Stimulated activated naive CD8-positive, alpha-beta T cell treated with anti-CD3 and anti-CD28 coated beads, Interleukin-15, amount 100 ng/mL, for 72 hours (primary cell): ENCODE measurements at regions not wholly inside any gene's neighbourhood (a gene's known extent, or its start where the extent isn't known, plus 50 kb on each side); places are given as distances from the start of the nearest gene placed in this dataset.

ENCODE experiments used
- ATAC-seq: fragments of 150-1000 bp; cut with Tn5 transposase; 2 replicates; pipeline ENCODE4 v1.10.0; 2021; ENCODE audit warnings: mild to moderate bottlenecking, moderate library complexity
- DNase-seq, 2 donors: peaks; one replicate each; pipeline ENCODE4 v3.0.0; 2021 to 2022
- H3K27ac Mint-ChIP-seq, 2 donors: one replicate each; pipeline ENCODE4 v1.8.0; 2022; ENCODE audit warnings: mild to moderate bottlenecking in 2 of 2, mixed read lengths in 2 of 2, moderate library complexity in 2 of 2
- H3K27me3 Mint-ChIP-seq: one replicate; pipeline ENCODE4 v1.8.0; 2022; ENCODE audit warnings: mixed read lengths
- H3K4me1 Mint-ChIP-seq: one replicate; pipeline ENCODE4 v1.8.0; 2022; ENCODE audit warnings: mild to moderate bottlenecking, mixed read lengths
- H3K4me3 Mint-ChIP-seq, 2 donors: one replicate each; pipeline ENCODE4 v1.8.0; 2022; ENCODE audit warnings: mild to moderate bottlenecking in 2 of 2, mixed read lengths in 2 of 2, moderate library complexity in 1 of 2
- H3K9me3 Mint-ChIP-seq, 2 donors: one replicate each; pipeline ENCODE4 v1.8.0; 2022; ENCODE audit warnings: mixed read lengths in 2 of 2

DNA sequence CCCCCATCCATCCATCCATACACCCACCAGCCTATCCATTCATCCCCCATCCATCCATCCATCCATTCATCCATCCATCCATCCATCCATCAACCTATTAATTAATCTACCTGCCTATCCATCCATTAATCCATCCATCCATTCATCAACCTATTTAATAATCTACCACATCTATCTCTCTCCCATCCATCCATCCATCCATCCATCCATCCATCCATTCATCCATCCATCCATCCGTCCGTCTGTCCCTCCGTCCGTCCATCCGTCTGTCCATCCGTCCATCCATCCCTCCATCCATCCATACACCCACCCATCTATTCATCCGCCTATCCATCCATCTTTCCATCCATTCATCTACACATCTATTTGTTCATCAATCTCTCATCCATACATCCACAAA is 205.3 kb downstream of the VRK1 start:
- no peak for DNase-seq
- H3K9me3 Mint-ChIP-seq, result peaks cover 7 to 14% of the 10 kb centered on the region in 2 donors
- ATAC-seq, result no peak

DNA sequence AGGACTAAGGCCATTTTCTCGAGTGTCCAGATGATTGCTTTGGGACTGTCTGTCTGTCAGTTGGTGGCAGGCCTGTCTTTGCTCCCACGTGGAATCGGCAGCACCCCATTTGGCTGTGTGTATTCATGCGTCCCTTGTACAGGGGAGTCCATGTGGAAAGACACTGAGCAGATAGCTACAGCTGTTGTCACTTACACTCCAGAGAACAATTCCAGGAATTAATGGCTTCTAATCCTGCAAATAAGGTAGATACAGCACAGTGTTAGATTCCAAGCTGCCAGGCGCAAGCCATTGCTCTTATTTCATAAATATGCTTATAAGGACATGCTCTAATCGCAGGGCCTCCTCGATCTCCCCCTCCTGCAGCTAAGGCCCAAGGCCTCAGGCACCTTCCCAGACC is 208.8 kb downstream of the VRK1 start:
- peaks cover 7 to 20% of the 10 kb centered on the region in 2 donors for H3K9me3 Mint-ChIP-seq
- peaks cover 8% of the 10 kb centered on the region for H3K27me3 Mint-ChIP-seq
- ATAC-seq (no peak), DNase-seq (no peak)
- peak overlapping the region in 1 of 2 donors; percentile 6 for H3K27ac Mint-ChIP-seq
- H3K4me1 Mint-ChIP-seq, result no peaks in the 10 kb centered on the region
- H3K4me3 Mint-ChIP-seq, result no peak overlapping the region

More for the DNA sequence above, 205.3 kb downstream of the VRK1 start:
- H3K27me3 Mint-ChIP-seq, result no peaks in the 10 kb centered on the region
- H3K4me1 Mint-ChIP-seq, result peaks cover 7% of the 10 kb centered on the region
- H3K27ac Mint-ChIP-seq, result no peak overlapping the region
- H3K4me3 Mint-ChIP-seq, result no peak overlapping the region

DNA sequence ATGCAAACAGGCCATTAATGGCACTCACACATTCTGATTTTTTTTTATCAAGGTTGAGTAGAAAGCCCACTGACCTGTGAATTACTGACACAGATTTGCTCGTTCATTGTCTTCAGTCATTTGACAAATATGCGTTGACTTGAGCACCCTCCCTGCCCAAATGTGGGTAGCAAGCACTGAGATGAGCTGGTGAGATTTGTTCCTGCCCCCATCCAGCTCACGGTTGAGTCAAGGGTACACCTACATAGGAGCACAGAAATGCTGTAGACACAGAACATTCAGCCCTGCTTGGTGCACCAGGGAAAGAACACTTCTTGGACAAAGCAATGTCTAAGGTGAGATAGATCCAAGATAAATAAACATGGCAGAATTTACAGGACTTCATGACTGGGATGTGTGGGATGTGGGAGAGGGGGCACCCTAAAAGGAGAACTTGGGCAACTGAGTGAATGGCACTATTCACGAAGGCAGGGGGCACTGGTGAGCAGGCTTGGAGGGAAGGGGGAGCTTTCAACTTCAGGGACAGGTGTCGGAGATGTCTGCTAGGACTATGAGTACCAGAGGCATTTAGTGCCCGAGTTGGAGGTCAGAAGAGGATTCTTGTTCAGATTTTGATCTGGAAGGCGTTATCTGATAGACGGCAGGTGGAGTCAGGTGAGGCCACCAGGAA is 213.4 kb downstream of the VRK1 start:
- Mint-ChIP-seq H3K9me3 (peaks cover 0 to 10% of the 10 kb centered on the region in 2 donors), H3K27ac (no peak overlapping the region), H3K4me1 (no peaks in the 10 kb centered on the region), H3K27me3 (peaks cover 9% of the 10 kb centered on the region), H3K4me3 (no peak overlapping the region)
- no peak for ATAC-seq
- no peak for DNase-seq

DNA sequence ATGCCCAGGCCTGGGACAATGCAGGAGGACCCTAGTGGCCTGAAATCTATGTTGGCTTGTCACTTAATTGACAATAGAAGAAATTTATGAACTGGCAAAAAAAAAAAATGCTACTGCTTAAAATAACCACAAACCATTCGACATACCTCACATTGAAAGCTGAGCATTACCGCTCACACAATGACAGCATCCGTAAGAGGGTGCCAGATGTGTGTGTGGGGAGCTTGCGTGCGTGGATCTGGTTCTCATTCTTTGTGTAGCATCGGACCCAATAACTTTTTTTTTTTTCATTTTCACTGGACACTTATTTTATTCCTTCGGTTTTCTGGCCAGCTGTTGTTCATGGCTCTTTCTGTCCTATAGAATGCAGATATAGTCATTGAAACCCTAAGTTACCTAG is 216.7 kb downstream of the VRK1 start:
- Mint-ChIP-seq H3K27ac (no peak overlapping the region), H3K9me3 (peaks cover 3 to 8% of the 10 kb centered on the region in 2 donors), H3K4me1 (no peaks in the 10 kb centered on the region), H3K4me3 (no peak overlapping the region), H3K27me3 (peaks cover 9% of the 10 kb centered on the region)
- DNase-seq (no peak), ATAC-seq (no peak)

DNA sequence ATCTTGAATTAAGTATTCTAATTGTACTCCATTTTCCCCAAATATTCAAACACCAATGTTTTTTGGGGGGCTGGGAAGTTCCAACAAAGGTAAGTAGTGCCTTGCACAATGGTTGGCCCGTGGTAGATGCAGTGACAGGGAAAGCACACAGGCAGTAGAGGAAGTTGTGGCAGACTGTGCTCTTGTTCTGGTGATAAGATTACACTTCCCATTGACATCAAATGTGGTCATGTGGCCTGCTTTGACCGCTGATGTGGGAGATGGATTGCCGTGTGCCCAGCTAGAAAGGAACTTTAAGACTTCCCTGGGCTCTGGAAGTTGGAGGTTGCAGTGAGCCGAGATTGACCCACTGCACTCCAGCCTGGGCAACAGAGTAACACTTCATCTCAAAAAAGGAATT is 223.8 kb downstream of the VRK1 start:
- DNase-seq (no peak), ATAC-seq (no peak)
- H3K9me3 Mint-ChIP-seq, result peaks cover 3 to 8% of the 10 kb centered on the region in 2 donors
- no peak overlapping the region for H3K27ac Mint-ChIP-seq
- H3K27me3 Mint-ChIP-seq, result peaks cover 8% of the 10 kb centered on the region
- H3K4me1 Mint-ChIP-seq, result peaks cover 11% of the 10 kb centered on the region
- H3K4me3 Mint-ChIP-seq, result no peak overlapping the region

DNA sequence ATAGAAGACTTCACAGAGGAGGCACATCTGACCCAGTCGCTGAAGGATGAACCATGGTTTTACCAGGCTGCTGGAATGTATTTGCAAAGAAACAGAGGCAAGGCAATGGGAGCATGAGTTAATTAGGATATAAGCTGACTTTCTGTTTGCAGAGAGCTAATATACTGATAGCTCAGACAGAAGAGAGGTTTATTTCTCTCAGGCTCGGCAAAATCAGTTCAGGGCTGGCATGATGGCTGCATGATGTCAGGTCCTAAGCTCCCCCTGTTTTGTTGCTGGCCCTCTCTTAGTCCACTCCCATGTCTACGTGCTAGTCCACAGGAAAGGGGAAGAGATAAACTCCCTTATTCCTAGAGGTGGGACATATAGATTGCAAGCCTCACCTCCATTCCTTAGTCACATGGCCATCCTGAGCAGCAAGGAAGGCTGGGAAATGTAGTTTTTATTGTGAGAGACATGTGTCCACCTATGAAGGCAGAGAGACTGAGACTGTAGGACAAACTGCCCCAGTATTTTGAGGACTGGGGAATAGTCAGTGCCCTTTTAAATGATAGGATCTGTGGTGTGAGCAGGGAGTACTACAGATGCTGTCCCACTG is 224.5 kb downstream of the VRK1 start:
- Mint-ChIP-seq H3K27ac (no peak overlapping the region), H3K27me3 (peaks cover 9% of the 10 kb centered on the region), H3K4me1 (peaks cover 11% of the 10 kb centered on the region), H3K4me3 (no peak overlapping the region), H3K9me3 (peaks cover 3 to 8% of the 10 kb centered on the region in 2 donors)
- DNase-seq (no peak), ATAC-seq (no peak)

DNA sequence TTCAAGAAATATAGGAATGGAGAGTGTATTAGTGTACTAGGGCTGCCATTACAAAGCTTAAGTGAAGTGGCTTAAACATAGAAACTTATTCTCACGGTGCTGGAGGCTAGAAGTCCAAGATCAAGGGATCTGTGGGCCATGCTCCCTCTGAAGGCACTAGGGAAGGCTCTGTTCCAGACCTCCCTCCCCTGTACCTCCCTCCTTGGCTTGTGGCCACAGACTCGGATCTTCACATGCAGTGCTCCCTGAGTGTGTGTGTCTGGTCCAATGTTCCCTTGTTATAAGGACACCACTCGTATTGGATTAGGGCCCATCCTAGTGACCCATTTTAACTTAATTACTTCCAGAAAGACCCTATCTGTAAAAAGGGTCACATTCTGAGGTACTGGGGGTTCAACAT is 225.6 kb downstream of the VRK1 start:
- no peak overlapping the region for H3K27ac Mint-ChIP-seq
- peaks cover 0 to 8% of the 10 kb centered on the region in 2 donors for H3K9me3 Mint-ChIP-seq
- H3K27me3 Mint-ChIP-seq, result peaks cover 9% of the 10 kb centered on the region
- H3K4me1 Mint-ChIP-seq, result peaks cover 11% of the 10 kb centered on the region
- DNase-seq (no peak), ATAC-seq (no peak)
- no peak overlapping the region for H3K4me3 Mint-ChIP-seq

DNA sequence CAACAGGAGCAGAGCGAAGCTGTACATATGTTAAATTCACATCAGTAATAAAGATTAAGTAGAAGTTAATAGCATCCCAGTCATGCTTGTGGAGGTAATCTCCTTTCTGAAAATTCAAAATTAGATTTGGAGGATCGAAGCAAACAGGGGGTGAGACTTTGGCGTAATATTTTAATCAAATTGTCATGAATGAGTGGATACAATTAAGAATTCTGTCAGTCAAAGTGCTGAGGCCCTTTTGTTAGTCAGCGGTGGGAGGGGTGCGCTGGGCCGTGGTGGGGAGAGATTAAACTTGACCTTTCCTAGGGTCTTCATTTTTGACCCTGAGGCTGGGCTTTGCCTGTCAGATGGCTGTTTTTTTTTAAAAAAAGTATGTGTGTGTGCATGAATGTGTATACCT is 226.7 kb downstream of the VRK1 start:
- no peak overlapping the region for H3K4me3 Mint-ChIP-seq
- H3K27me3 Mint-ChIP-seq, result peaks cover 9% of the 10 kb centered on the region
- H3K9me3 Mint-ChIP-seq, result no peaks in the 10 kb centered on the region
- ATAC-seq, result no peak
- H3K27ac Mint-ChIP-seq, result no peak overlapping the region
- DNase-seq, result no peak
- H3K4me1 Mint-ChIP-seq, result peaks cover 18% of the 10 kb centered on the region

DNA sequence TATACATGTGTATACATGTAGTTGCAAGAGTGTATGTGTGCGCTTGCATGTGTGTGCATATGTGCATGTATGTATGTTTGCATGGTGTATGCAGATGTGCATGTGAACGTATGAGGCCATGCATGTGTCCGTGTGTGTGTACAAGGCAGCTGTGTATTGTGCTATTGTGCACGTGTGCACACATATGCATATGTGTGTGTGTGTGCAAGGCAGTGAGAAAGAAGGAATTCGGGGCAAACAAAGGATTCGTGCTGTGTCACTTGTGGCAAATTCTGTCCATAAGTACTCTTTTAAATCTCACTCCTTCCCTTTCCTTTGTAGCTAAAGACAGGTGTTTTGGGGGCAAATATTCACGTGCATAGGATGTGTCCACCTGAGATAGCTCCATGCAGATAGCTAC is 227.1 kb downstream of the VRK1 start:
- no peaks in the 10 kb centered on the region for H3K9me3 Mint-ChIP-seq
- H3K27ac Mint-ChIP-seq, result no peak overlapping the region
- peaks cover 18% of the 10 kb centered on the region for H3K4me1 Mint-ChIP-seq
- no peak overlapping the region for H3K4me3 Mint-ChIP-seq
- H3K27me3 Mint-ChIP-seq, result peaks cover 12% of the 10 kb centered on the region
- ATAC-seq, result no peak
- DNase-seq, result no peak

DNA sequence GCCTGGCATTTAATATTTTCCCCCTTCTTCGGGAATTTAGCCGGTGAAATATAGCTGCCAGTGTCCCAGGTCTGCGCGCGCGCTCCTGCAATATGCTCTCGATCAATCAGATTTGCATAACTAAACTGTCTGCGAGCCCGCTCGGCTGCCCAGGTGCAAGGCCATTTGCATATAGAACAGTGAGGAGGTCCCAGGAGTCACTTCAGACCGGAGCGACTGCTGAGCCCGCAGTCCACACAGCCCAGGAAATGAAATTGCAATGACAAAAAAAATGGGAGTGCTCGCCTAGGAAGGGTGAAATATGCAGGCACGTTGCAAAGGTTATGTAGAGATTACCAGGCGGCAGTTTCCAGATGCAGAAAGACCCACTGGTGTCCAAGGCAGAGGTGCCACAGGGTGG is 228.5 kb downstream of the VRK1 start:
- Mint-ChIP-seq H3K27me3 (peaks cover 16% of the 10 kb centered on the region), H3K9me3 (no peaks in the 10 kb centered on the region), H3K4me3 (no peak overlapping the region), H3K27ac (no peak overlapping the region), H3K4me1 (peaks cover 17% of the 10 kb centered on the region)
- DNase-seq, result no peak
- ATAC-seq, result no peak

DNA sequence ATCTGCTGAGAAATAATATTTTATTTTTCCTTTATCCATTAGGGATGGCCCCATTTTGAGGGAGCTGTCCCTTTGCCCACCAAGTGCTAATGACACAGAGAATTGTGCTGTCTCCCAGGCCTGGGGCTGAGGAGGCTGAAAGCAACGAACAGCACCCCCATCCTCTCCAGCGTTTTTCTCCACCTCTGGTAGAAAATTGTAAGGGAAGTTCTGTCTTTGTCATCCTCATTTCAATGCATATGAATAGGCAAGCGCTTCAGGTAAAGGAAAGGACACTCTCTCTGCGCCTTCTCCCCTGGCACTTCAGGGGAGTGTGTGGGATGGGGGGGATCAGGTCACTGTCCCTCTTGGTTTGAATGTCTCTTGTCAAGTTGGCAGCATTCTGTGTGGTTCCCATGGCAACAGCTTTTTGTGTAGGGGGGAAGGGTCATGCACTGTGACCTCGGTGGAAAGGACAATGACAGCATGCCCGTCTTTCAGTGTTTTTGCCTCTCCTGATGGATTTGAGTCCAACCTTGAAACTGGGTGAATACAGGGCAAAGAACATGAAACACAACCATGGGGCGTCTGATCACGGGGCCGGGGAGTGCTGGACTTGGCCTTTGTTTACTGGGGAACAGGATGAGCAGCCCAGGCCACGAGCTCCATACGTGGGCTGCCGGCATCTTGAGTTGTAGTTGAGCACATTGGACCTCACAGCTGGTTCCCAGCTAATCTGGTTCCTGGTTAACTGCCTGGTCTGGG is 230.2 kb downstream of the VRK1 start:
- Mint-ChIP-seq H3K27me3 (peaks cover 33% of the 10 kb centered on the region), H3K9me3 (peaks cover 5 to 8% of the 10 kb centered on the region in 2 donors), H3K4me1 (peaks cover 10% of the 10 kb centered on the region), H3K4me3 (no peak overlapping the region), H3K27ac (no peak overlapping the region)
- ATAC-seq (no peak), DNase-seq (no peak)

DNA sequence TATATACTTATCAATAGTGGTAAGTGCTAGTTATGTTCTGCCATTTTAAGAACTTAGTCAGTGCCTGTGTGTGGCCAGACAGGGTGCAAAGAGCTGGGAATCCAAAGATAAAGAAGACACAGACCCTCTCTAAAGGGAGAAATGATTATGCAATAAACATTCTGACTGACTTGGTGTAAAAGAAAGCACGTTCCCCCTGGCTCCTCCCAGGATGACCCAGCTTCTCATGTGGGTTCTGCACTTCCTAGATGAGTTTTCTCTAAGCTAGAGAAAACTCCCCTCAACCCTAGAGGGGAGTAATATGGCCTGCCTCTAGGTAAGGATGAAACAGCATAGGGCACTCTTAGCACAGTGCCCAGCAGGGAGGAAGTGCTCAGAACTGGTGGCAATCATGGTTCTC is 231.2 kb downstream of the VRK1 start:
- DNase-seq (no peak), ATAC-seq (no peak)
- H3K4me1 Mint-ChIP-seq, result peaks cover 20% of the 10 kb centered on the region
- H3K27ac Mint-ChIP-seq, result peak overlapping the region in 1 of 2 donors; percentile 27
- peaks cover 42% of the 10 kb centered on the region for H3K27me3 Mint-ChIP-seq
- peaks cover 5 to 8% of the 10 kb centered on the region in 2 donors for H3K9me3 Mint-ChIP-seq
- H3K4me3 Mint-ChIP-seq, result no peak overlapping the region

DNA sequence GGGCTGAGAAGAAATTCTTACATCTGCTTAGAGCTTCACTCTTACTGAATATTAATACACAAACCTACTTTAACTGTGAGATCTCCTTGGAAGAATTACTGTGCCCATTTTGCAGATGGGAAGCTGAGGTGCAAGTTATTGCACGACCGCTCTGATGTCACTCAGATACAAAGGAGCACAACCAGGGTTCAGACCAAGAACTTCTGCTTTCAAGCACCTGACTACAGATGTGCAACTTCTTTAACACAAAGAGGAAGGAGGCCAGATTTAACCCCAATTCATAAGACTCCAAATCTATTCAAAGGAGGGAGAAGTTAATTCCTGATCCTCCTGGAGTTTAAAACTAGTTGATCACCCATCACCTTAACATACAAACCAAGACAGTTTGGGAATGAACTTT is 232.6 kb downstream of the VRK1 start:
- H3K9me3 Mint-ChIP-seq, result peaks cover 5 to 8% of the 10 kb centered on the region in 2 donors
- DNase-seq (no peak), ATAC-seq (no peak)
- no peak overlapping the region for H3K27ac Mint-ChIP-seq
- H3K4me3 Mint-ChIP-seq, result no peak overlapping the region
- peaks cover 56% of the 10 kb centered on the region for H3K27me3 Mint-ChIP-seq
- H3K4me1 Mint-ChIP-seq, result peaks cover 26% of the 10 kb centered on the region

DNA sequence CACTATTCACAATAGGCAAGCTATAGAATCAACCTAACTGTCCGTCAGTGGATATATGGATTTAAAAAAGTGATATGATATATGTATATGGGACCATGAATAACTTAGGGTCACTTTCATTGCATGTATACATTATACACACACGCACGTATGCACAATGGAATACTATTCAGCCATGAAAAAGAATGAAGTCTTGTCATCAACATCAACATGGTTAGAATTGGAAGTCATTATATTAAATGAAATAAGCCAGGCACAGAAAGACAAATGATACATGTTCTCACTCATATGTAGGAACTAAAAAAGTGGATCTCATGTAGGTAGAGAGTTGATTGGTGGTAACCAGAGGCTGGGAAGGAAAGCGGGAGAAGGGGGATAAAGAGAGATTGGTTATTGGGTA is 234.3 kb downstream of the VRK1 start:
- H3K27ac Mint-ChIP-seq, result no peak overlapping the region
- H3K4me1 Mint-ChIP-seq, result peaks cover 26% of the 10 kb centered on the region
- peaks cover 63% of the 10 kb centered on the region for H3K27me3 Mint-ChIP-seq
- H3K9me3 Mint-ChIP-seq, result peaks cover 5 to 8% of the 10 kb centered on the region in 2 donors
- ATAC-seq (no peak), DNase-seq (no peak)
- H3K4me3 Mint-ChIP-seq, result no peak overlapping the region

DNA sequence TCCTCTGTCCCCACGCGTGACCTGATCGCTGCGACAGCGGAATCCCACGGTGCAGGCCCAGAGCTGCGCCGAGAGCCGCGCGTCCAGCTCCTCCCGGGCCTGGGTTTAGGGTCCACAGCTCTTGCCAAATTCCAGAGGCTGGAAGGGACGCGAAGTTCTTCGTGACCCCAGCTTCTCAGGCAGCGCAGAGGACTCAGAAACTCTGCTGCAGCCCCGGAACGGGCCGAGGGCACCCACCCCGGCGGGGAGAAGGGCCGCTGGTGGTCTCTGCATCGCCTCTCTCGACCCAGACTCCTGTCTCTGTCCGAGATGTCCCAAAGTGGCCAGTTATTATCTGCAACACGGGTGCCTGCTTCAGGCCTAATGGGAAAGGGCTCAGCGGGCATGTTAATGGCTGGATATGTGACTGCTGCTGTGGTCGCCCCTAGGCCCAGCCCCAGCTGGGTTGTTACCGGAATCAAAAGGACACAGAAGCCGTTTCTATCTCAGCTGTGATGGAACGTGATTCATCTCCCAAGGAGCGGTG is 236.4 kb downstream of the VRK1 start:
- Mint-ChIP-seq H3K27me3 (peaks cover 66% of the 10 kb centered on the region), H3K9me3 (peaks cover 7 to 11% of the 10 kb centered on the region in 2 donors), H3K4me3 (peak overlapping the region; percentile 73 to 74)

More for the DNA sequence above, 236.4 kb downstream of the VRK1 start:
- no peak for DNase-seq
- Mint-ChIP-seq H3K4me1 (peaks cover 22% of the 10 kb centered on the region), H3K27ac (no peak overlapping the region)
- no peak for ATAC-seq
